WI38 (cell line): ENCODE measurements at regions not wholly inside any gene's neighbourhood (a gene's known extent, or its start where the extent isn't known, plus 50 kb on each side); places are given as distances from the start of the nearest gene placed in this dataset.

ENCODE experiments used
- H3K4me3 ChIP-seq: 2 replicates; pipeline ENCODE4 v1.5.1; 2011; ENCODE audit warnings: low read depth, mild to moderate bottlenecking, control low read depth, low read length
- CTCF ChIP-seq: IDR thresholded peaks from 2 replicates; pipeline ENCODE4 v1.5.1; 2012; ENCODE audit warnings: low read depth, mild to moderate bottlenecking, control low read depth, low read length

GRCh38 chr7:25754751-25755150 is 397.2 kb upstream of the NFE2L3 start:
- TF ChIP-seq CTCF: no peak
- no peak overlapping the region for H3K4me3 ChIP-seq

GRCh38 chr7:25756601-25757000 is 395.4 kb upstream of the NFE2L3 start:
- H3K4me3 ChIP-seq: no peak overlapping the region
- TF ChIP-seq CTCF: no peak

GRCh38 chr7:25758559-25758958 is 393.4 kb upstream of the NFE2L3 start:
- H3K4me3 ChIP-seq: no peak overlapping the region
- no peak for TF ChIP-seq CTCF

DNA sequence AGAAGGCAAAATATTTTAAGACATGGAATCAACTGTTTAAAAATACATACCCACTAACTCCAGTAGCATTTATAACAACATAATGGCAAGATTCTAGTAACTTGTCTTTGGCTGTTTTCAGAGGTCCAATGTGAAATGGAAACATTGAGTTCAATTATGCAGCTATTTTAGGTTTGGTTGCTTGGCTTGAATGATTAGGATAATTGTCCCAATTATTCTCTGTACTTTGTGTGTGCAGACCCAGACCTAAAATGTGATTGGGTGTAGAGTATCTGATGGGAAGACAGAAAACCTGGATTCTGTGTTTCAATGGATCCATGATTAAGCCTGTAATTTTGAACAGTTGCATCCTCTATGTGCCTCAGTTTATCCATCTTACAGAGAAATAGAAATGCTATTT is 392.7 kb upstream of the NFE2L3 start:
- no peak overlapping the region for H3K4me3 ChIP-seq
- no peak for TF ChIP-seq CTCF

GRCh38 chr7:25759748-25760147 is 392.2 kb upstream of the NFE2L3 start:
- TF ChIP-seq CTCF: no peak

GRCh38 chr7:25762511-25763462 is 389.2 kb upstream of the NFE2L3 start:
- no peak overlapping the region for H3K4me3 ChIP-seq

More at GRCh38 chr7:25759748-25760147, 392.2 kb upstream of the NFE2L3 start:
- H3K4me3 ChIP-seq: no peak overlapping the region

More at GRCh38 chr7:25762511-25763462, 389.2 kb upstream of the NFE2L3 start:
- TF ChIP-seq CTCF: no peak
